Large intestine (tissue), 3 donors: ENCODE measurements at regions not wholly inside any gene's neighbourhood (a gene's known extent, or its start where the extent isn't known, plus 50 kb on each side); places are given as distances from the start of the nearest gene placed in this dataset.

Experiments used
- DNase-seq, 2 donors: peaks; one replicate each; pipeline versions ENCODE4 v3.0.0 to v3.0.0-alpha.2; 2013
- H3K27ac ChIP-seq: one replicate; pipeline ENCODE4 v1.5.1; 2013; ENCODE audit warnings: low read length
- H3K27me3 ChIP-seq: 2 replicates; pipeline ENCODE4 v1.6.1; 2013; ENCODE audit warnings: low read length; ENCODE audit not compliant: control insufficient read depth, insufficient read depth
- H3K36me3 ChIP-seq: 2 replicates; pipeline ENCODE4 v1.6.1; 2013; ENCODE audit warnings: low read length; ENCODE audit not compliant: control insufficient read depth, insufficient read depth
- H3K4me1 ChIP-seq: one replicate; pipeline ENCODE4 v1.6.1; 2013; ENCODE audit warnings: low read length; ENCODE audit not compliant: control insufficient read depth, insufficient read depth
- H3K4me3 ChIP-seq: one replicate; pipeline ENCODE4 v1.5.1; 2013; ENCODE audit warnings: low read length
- H3K9me3 ChIP-seq: one replicate; pipeline ENCODE4 v1.6.1; 2013; ENCODE audit warnings: mild to moderate bottlenecking, low read depth, low read length, moderate library complexity; ENCODE audit not compliant: control insufficient read depth
- WGBS: methylation state at CpG from one replicate; pipeline ENCODE4 v1.1.5; 2013; ENCODE audit warnings: low lambda C conversion rate; ENCODE audit not compliant: insufficient coverage; 5-methylcytosine and 5-hydroxymethylcytosine counted together

DNA sequence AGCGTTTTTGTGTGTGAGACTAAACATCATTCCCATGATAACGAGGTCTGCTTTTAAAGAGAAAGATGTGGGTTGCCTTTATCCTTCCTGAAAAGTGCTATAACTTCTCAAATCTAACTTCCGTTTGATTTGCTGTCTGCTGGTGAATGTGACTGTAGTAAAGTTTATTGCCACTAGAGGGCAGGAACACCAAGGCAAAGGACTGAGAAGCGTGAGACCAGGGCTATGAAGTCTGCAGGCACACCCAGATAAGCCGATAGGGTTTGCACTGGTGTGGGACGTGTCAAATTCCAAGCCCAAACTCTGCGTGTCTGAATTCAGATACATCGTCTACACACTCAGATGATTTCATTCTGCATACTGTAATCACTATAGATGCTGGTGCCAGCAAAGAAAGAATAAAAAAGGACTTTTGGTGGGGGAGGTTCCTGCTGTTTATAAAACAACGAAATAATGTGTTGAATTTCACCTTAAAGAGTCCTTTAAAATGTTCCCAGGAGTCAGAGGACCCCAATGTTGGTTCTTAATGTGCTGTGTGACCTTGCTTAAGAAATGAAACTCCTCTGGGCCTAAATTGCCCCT is 87.2 kb downstream of the PTTG1 start:
- peak; percentile 74 to 77 for DNase-seq
- no peak overlapping the region for H3K27ac ChIP-seq
- no peaks in the 10 kb centered on the region for H3K36me3 ChIP-seq
- no peak overlapping the region for H3K4me3 ChIP-seq
- no peaks in the 10 kb centered on the region for H3K4me1 ChIP-seq
- 30% methylated on average over 2 of the region's 9 CpGs for WGBS
- H3K9me3 ChIP-seq, result no peaks in the 10 kb centered on the region
- no peaks in the 10 kb centered on the region for H3K27me3 ChIP-seq

GRCh38 chr5:160511280-160511929 is 89.8 kb downstream of the PTTG1 start:
- H3K36me3 ChIP-seq, result no peaks in the 10 kb centered on the region
- H3K9me3 ChIP-seq, result no peaks in the 10 kb centered on the region
- WGBS, result no CpG with 5 or more reads among the region's 12 CpGs
- H3K27me3 ChIP-seq, result no peaks in the 10 kb centered on the region
- H3K27ac ChIP-seq, result no peak overlapping the region
- H3K4me3 ChIP-seq, result no peak overlapping the region
- DNase-seq, result no peak
- H3K4me1 ChIP-seq, result no peaks in the 10 kb centered on the region
